Endothelial cell of umbilical vein (primary cell): ENCODE measurements at regions not wholly inside any gene's neighbourhood (a gene's known extent, or its start where the extent isn't known, plus 50 kb on each side); places are given as distances from the start of the nearest gene placed in this dataset.

Source experiments
- EZH2 ChIP-seq: IDR thresholded peaks from 2 replicates; pipeline ENCODE4 v1.6.1; 2012; ENCODE audit warnings: borderline replicate concordance, low read depth, mild to moderate bottlenecking, moderate library complexity, low read length, inconsistent platforms; ENCODE audit not compliant: severe bottlenecking
- JUN ChIP-seq: IDR thresholded peaks from 2 replicates; pipeline ENCODE4 v1.6.1; 2011; ENCODE audit warnings: borderline replicate concordance, low read depth; ENCODE audit not compliant: insufficient read length, insufficient read depth
- POLR2A ChIP-seq: IDR thresholded peaks from 2 replicates; pipeline ENCODE4 v1.6.1; 2012; ENCODE audit warnings: low read depth, mild to moderate bottlenecking, control low read depth, low read length
- TF ChIP-seq, protein P1 (sequence below), 2 donors: IDR thresholded peaks; 1 replicate in 1 of 2; 2 replicates in 1 of 2; pipeline ENCODE4 v1.5.1; 2011; ENCODE audit warnings: low read length in 2 of 2, mild to moderate bottlenecking in 2 of 2, moderate library complexity in 2 of 2, control low read depth in 1 of 2, inconsistent platforms in 1 of 2, low read depth in 1 of 2; ENCODE audit not compliant: insufficient read depth in 1 of 2; ENCODE audit errors: extremely low read depth in 1 of 2

- TF ChIP-seq, protein P1, sequence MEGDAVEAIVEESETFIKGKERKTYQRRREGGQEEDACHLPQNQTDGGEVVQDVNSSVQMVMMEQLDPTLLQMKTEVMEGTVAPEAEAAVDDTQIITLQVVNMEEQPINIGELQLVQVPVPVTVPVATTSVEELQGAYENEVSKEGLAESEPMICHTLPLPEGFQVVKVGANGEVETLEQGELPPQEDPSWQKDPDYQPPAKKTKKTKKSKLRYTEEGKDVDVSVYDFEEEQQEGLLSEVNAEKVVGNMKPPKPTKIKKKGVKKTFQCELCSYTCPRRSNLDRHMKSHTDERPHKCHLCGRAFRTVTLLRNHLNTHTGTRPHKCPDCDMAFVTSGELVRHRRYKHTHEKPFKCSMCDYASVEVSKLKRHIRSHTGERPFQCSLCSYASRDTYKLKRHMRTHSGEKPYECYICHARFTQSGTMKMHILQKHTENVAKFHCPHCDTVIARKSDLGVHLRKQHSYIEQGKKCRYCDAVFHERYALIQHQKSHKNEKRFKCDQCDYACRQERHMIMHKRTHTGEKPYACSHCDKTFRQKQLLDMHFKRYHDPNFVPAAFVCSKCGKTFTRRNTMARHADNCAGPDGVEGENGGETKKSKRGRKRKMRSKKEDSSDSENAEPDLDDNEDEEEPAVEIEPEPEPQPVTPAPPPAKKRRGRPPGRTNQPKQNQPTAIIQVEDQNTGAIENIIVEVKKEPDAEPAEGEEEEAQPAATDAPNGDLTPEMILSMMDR (IDR thresholded peaks at IDR 0.05; ENCODE audit: extremely low read depth in 1 of 2, insufficient read depth in 1 of 2, low read depth in 1 of 2, low read length in 2 of 2) = no peak
- TF ChIP-seq EZH2 = no peak
- TF ChIP-seq JUN = no peak
- TF ChIP-seq POLR2A = no peak
These were observed 98.0 kb downstream of the TMEM26 start for GRCh38 chr10:61355211-61355610.
